T-helper 2 cell treated with Interferon-gamma antibody and Interleukin-4, amounts not matched to agents 5 μg/mL and 100 μg/mL, for 36 hours (primary cell): ENCODE measurements at regions not wholly inside any gene's neighbourhood (a gene's known extent, or its start where the extent isn't known, plus 50 kb on each side); places are given as distances from the start of the nearest gene placed in this dataset.

ENCODE experiments used
- DNase-seq: peaks from one replicate; pipeline ENCODE4 v3.0.0; 2021; ENCODE audit warnings: low spot score
- H3K27ac Mint-ChIP-seq: one replicate; pipeline ENCODE4 v1.8.0; 2021; ENCODE audit warnings: mild to moderate bottlenecking, mixed read lengths
- H3K27me3 Mint-ChIP-seq: one replicate; pipeline ENCODE4 v1.8.0; 2021; ENCODE audit warnings: low read depth, mixed read lengths
- H3K36me3 Mint-ChIP-seq: one replicate; pipeline ENCODE4 v1.8.0; 2021; ENCODE audit warnings: low read depth, mixed read lengths
- H3K4me1 Mint-ChIP-seq: one replicate; pipeline ENCODE4 v1.8.0; 2021; ENCODE audit warnings: low read depth, mixed read lengths
- H3K4me3 Mint-ChIP-seq: one replicate; pipeline ENCODE4 v1.8.0; 2022; ENCODE audit warnings: mild to moderate bottlenecking, moderate library complexity, mixed read lengths
- H3K9me3 Mint-ChIP-seq: one replicate; pipeline ENCODE4 v1.8.0; 2021; ENCODE audit warnings: mixed read lengths

- Mint-ChIP-seq H3K36me3 (no peaks in the 10 kb centered on the region), H3K9me3 (no peaks in the 10 kb centered on the region), H3K27me3 (no peaks in the 10 kb centered on the region), H3K4me1 (no peaks in the 10 kb centered on the region), H3K4me3 (no peak overlapping the region), H3K27ac (no peak overlapping the region)
- no peak for DNase-seq
These were observed 75.1 kb upstream of the PLPP4 start for GRCh38 chr10:120381931-120382330.

- Mint-ChIP-seq H3K9me3 (no peaks in the 10 kb centered on the region), H3K27me3 (no peaks in the 10 kb centered on the region), H3K27ac (no peak overlapping the region), H3K36me3 (no peaks in the 10 kb centered on the region), H3K4me3 (no peak overlapping the region), H3K4me1 (no peaks in the 10 kb centered on the region)
- DNase-seq, result no peak
These were observed 74.7 kb upstream of the PLPP4 start for GRCh38 chr10:120382360-120382759.

GRCh38 chr10:120385992-120386391 lies 71.0 kb upstream of the PLPP4 start:
- no peaks in the 10 kb centered on the region for H3K36me3 Mint-ChIP-seq
- no peaks in the 10 kb centered on the region for H3K4me1 Mint-ChIP-seq
- no peak overlapping the region for H3K4me3 Mint-ChIP-seq
- H3K9me3 Mint-ChIP-seq, result no peaks in the 10 kb centered on the region
- DNase-seq, result no peak
- H3K27me3 Mint-ChIP-seq, result no peaks in the 10 kb centered on the region
- H3K27ac Mint-ChIP-seq, result no peak overlapping the region

GRCh38 chr10:120386896-120387295 lies 70.1 kb upstream of the PLPP4 start:
- Mint-ChIP-seq H3K4me1 (no peaks in the 10 kb centered on the region), H3K9me3 (no peaks in the 10 kb centered on the region), H3K27ac (no peak overlapping the region), H3K36me3 (no peaks in the 10 kb centered on the region), H3K4me3 (no peak overlapping the region), H3K27me3 (no peaks in the 10 kb centered on the region)
- DNase-seq, result no peak

- no peaks in the 10 kb centered on the region for H3K27me3 Mint-ChIP-seq
- H3K4me3 Mint-ChIP-seq, result no peak overlapping the region
- H3K36me3 Mint-ChIP-seq, result no peaks in the 10 kb centered on the region
- no peaks in the 10 kb centered on the region for H3K4me1 Mint-ChIP-seq
- DNase-seq, result no peak
- no peak overlapping the region for H3K27ac Mint-ChIP-seq
- no peaks in the 10 kb centered on the region for H3K9me3 Mint-ChIP-seq
These were observed 69.7 kb upstream of the PLPP4 start for GRCh38 chr10:120387326-120387725.

- Mint-ChIP-seq H3K27me3 (no peaks in the 10 kb centered on the region), H3K36me3 (no peaks in the 10 kb centered on the region), H3K9me3 (no peaks in the 10 kb centered on the region), H3K4me1 (no peaks in the 10 kb centered on the region), H3K27ac (no peak overlapping the region), H3K4me3 (no peak overlapping the region)
- no peak for DNase-seq
These were observed 64.8 kb upstream of the PLPP4 start for GRCh38 chr10:120392245-120392644.

GRCh38 chr10:120392671-120393079 lies 64.4 kb upstream of the PLPP4 start:
- Mint-ChIP-seq H3K4me3 (no peak overlapping the region), H3K27me3 (no peaks in the 10 kb centered on the region), H3K27ac (no peak overlapping the region), H3K4me1 (no peaks in the 10 kb centered on the region), H3K9me3 (no peaks in the 10 kb centered on the region), H3K36me3 (no peaks in the 10 kb centered on the region)
- DNase-seq, result no peak

GRCh38 chr10:120394446-120394845 lies 62.6 kb upstream of the PLPP4 start:
- no peaks in the 10 kb centered on the region for H3K27me3 Mint-ChIP-seq
- no peaks in the 10 kb centered on the region for H3K9me3 Mint-ChIP-seq
- H3K4me1 Mint-ChIP-seq, result no peaks in the 10 kb centered on the region
- H3K4me3 Mint-ChIP-seq, result no peak overlapping the region
- DNase-seq, result no peak
- H3K27ac Mint-ChIP-seq, result no peak overlapping the region
- H3K36me3 Mint-ChIP-seq, result no peaks in the 10 kb centered on the region

GRCh38 chr10:120396228-120396627 lies 60.8 kb upstream of the PLPP4 start:
- Mint-ChIP-seq H3K27ac (no peak overlapping the region), H3K4me1 (no peaks in the 10 kb centered on the region), H3K36me3 (no peaks in the 10 kb centered on the region), H3K4me3 (no peak overlapping the region), H3K9me3 (no peaks in the 10 kb centered on the region), H3K27me3 (no peaks in the 10 kb centered on the region)
- DNase-seq, result no peak

GRCh38 chr10:120398180-120398579 lies 58.8 kb upstream of the PLPP4 start:
- DNase-seq, result no peak
- Mint-ChIP-seq H3K4me1 (no peaks in the 10 kb centered on the region), H3K27ac (no peak overlapping the region), H3K36me3 (no peaks in the 10 kb centered on the region), H3K4me3 (no peak overlapping the region), H3K27me3 (no peaks in the 10 kb centered on the region), H3K9me3 (no peaks in the 10 kb centered on the region)

- H3K36me3 Mint-ChIP-seq, result no peaks in the 10 kb centered on the region
- H3K27me3 Mint-ChIP-seq, result no peaks in the 10 kb centered on the region
- H3K4me3 Mint-ChIP-seq, result no peak overlapping the region
- H3K4me1 Mint-ChIP-seq, result no peaks in the 10 kb centered on the region
- no peak overlapping the region for H3K27ac Mint-ChIP-seq
- DNase-seq, result no peak
- H3K9me3 Mint-ChIP-seq, result no peaks in the 10 kb centered on the region
These were observed 56.4 kb upstream of the PLPP4 start for GRCh38 chr10:120400601-120401000.

GRCh38 chr10:120402147-120402766 lies 54.8 kb upstream of the PLPP4 start:
- no peaks in the 10 kb centered on the region for H3K27me3 Mint-ChIP-seq
- no peak for DNase-seq
- H3K9me3 Mint-ChIP-seq, result no peaks in the 10 kb centered on the region
- no peaks in the 10 kb centered on the region for H3K36me3 Mint-ChIP-seq
- H3K27ac Mint-ChIP-seq, result no peak overlapping the region
- no peaks in the 10 kb centered on the region for H3K4me1 Mint-ChIP-seq
- H3K4me3 Mint-ChIP-seq, result no peak overlapping the region

- Mint-ChIP-seq H3K27ac (no peak overlapping the region), H3K4me1 (no peaks in the 10 kb centered on the region), H3K27me3 (no peaks in the 10 kb centered on the region), H3K36me3 (no peaks in the 10 kb centered on the region), H3K4me3 (no peak overlapping the region), H3K9me3 (no peaks in the 10 kb centered on the region)
- no peak for DNase-seq
These were observed 53.9 kb upstream of the PLPP4 start for GRCh38 chr10:120403109-120403508.

- Mint-ChIP-seq H3K9me3 (no peaks in the 10 kb centered on the region), H3K36me3 (no peaks in the 10 kb centered on the region), H3K4me1 (no peaks in the 10 kb centered on the region), H3K27me3 (no peaks in the 10 kb centered on the region), H3K4me3 (no peak overlapping the region), H3K27ac (no peak overlapping the region)
- DNase-seq, result no peak
These were observed 50.7 kb upstream of the PLPP4 start for GRCh38 chr10:120406376-120406775.
